ENCODE measurements at regions not wholly inside any gene's neighbourhood (a gene's known extent, or its start where the extent isn't known, plus 50 kb on each side); places are given as distances from the start of the nearest gene placed in this dataset.

DNA sequence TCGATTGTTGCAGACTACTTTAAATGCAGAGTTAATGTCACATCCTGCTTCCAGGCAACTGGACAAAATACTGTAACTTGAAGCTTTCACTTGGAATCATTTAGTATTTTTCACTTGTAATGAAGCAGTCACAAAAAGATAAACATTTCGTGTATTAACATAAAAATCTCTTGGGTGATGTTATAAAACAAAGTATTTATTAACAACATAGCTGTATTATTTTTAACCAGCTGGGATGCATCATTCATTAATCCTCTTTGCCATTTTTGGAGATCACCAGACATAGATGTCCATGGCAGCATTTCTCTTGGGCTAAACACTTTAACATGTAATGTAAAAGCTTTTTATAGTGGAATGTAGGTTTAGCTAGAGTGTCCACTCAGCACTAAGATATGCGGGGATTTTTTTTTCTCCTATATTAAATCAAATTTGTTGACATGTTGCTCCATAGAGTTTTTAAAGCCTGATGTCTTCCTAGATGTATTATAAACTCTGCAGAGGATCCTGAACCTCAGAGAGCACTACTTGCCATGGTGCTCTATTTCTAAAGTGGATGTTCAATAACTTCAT is 193.7 kb upstream of the SPANXN4 start:
- H3K79me2 ChIP-seq (ENCODE audit: insufficient read depth, low read length), result no peaks in the 10 kb centered on the region
- H3K4me2 ChIP-seq (ENCODE audit: low read depth, low read length, poor library complexity, severe bottlenecking), result no peak overlapping the region
- H4K20me1 ChIP-seq (ENCODE audit: insufficient read depth, low read length, poor library complexity, severe bottlenecking), result no peaks in the 10 kb centered on the region
- no peaks in the 10 kb centered on the region for H3K4me1 ChIP-seq (ENCODE audit: insufficient read depth, low read length, poor library complexity, severe bottlenecking)
- TF ChIP-seq EZH2phosphoT487 (IDR thresholded peaks at IDR 0.05; ENCODE audit: borderline replicate concordance), result no peak
- TF ChIP-seq, protein P1, sequence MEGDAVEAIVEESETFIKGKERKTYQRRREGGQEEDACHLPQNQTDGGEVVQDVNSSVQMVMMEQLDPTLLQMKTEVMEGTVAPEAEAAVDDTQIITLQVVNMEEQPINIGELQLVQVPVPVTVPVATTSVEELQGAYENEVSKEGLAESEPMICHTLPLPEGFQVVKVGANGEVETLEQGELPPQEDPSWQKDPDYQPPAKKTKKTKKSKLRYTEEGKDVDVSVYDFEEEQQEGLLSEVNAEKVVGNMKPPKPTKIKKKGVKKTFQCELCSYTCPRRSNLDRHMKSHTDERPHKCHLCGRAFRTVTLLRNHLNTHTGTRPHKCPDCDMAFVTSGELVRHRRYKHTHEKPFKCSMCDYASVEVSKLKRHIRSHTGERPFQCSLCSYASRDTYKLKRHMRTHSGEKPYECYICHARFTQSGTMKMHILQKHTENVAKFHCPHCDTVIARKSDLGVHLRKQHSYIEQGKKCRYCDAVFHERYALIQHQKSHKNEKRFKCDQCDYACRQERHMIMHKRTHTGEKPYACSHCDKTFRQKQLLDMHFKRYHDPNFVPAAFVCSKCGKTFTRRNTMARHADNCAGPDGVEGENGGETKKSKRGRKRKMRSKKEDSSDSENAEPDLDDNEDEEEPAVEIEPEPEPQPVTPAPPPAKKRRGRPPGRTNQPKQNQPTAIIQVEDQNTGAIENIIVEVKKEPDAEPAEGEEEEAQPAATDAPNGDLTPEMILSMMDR (conservative IDR thresholded peaks at IDR 0.05; ENCODE audit: low read length), result no peak
- H3F3A ChIP-seq (ENCODE audit: low read depth), result no peaks in the 10 kb centered on the region
- no peaks in the 10 kb centered on the region for H3K27me3 ChIP-seq (ENCODE audit: insufficient read depth, low read length, poor library complexity, severe bottlenecking)
- H3K36me3 ChIP-seq (ENCODE audit: insufficient read depth, low read length), result no peaks in the 10 kb centered on the region
- no peak overlapping the region for H3K9ac ChIP-seq (ENCODE audit: low read depth, low read length, poor library complexity, severe bottlenecking)
- no peak overlapping the region for H3K4me3 ChIP-seq (ENCODE audit: low read length, poor library complexity, severe bottlenecking)
- H3K9me3 ChIP-seq (ENCODE audit: insufficient read depth, low read depth, low read length), result no peaks in the 10 kb centered on the region
- H2AFZ ChIP-seq (ENCODE audit: low read length), result no peak overlapping the region
- no peaks in the 10 kb centered on the region for H3K9me2 ChIP-seq (replicated peaks; ENCODE audit: low read depth, low read length)

DNA sequence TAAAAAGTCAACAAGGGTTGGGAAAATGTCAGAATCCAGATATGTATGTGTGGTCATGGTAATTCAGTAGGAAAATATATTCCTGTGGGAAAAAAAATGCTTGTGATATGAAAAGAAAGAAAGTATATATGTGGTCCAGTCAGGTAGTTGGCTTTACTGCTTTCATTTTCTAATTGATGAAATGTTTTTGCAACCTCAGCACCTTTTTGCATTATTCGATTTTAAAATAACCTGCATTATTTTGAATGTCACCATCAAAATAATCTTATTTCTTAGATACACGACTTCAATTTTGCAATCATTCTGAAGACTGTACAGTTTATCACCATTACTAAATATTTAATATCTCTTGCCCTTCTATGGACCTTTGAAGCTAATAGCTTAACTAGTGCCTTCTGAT is 170.8 kb upstream of the SPANXN4 start:
- H3K4me1 ChIP-seq (ENCODE audit: insufficient read depth, low read length, poor library complexity, severe bottlenecking), result no peaks in the 10 kb centered on the region
- H2AFZ ChIP-seq (ENCODE audit: low read length), result no peak overlapping the region
- H3F3A ChIP-seq (ENCODE audit: low read depth), result no peaks in the 10 kb centered on the region
- no peak overlapping the region for H3K4me2 ChIP-seq (ENCODE audit: low read depth, low read length, poor library complexity, severe bottlenecking)
- TF ChIP-seq, protein P1 (conservative IDR thresholded peaks at IDR 0.05; ENCODE audit: low read length), result no peak
- TF ChIP-seq EZH2phosphoT487 (IDR thresholded peaks at IDR 0.05; ENCODE audit: borderline replicate concordance), result no peak
- no peaks in the 10 kb centered on the region for H3K36me3 ChIP-seq (ENCODE audit: insufficient read depth, low read length)
- no peak overlapping the region for H3K9ac ChIP-seq (ENCODE audit: low read depth, low read length, poor library complexity, severe bottlenecking)
- no peaks in the 10 kb centered on the region for H3K27me3 ChIP-seq (ENCODE audit: insufficient read depth, low read length, poor library complexity, severe bottlenecking)
- no peak overlapping the region for H3K4me3 ChIP-seq (ENCODE audit: low read length, poor library complexity, severe bottlenecking)
- H4K20me1 ChIP-seq (ENCODE audit: insufficient read depth, low read length, poor library complexity, severe bottlenecking), result no peaks in the 10 kb centered on the region
- no peaks in the 10 kb centered on the region for H3K79me2 ChIP-seq (ENCODE audit: insufficient read depth, low read length)
- H3K9me3 ChIP-seq (ENCODE audit: insufficient read depth, low read depth, low read length), result no peaks in the 10 kb centered on the region
- no peaks in the 10 kb centered on the region for H3K9me2 ChIP-seq (replicated peaks; ENCODE audit: low read depth, low read length)

DNA sequence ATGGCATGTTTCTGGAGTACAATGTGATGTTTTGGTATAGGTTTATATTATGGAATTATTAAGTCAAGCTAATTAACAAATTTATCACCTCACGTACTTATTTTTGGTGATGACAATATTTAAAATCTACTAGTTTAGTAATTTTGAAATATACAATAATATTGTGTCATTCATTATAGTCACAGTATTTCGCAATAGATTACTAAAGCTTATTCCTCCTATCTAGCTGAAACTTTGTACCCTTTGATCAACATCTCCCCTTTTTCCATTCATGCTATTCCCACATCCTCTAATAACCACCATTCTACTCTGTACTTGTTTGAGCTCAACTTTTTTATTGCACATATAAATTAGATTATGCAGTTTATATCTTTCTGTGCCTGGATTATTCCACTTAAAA is 164.8 kb upstream of the SPANXN4 start:
- Histone ChIP-seq H3K9me2 (replicated peaks; ENCODE audit: low read depth, low read length) (no peaks in the 10 kb centered on the region), H3K4me1 (ENCODE audit: insufficient read depth, low read length, poor library complexity, severe bottlenecking) (no peaks in the 10 kb centered on the region), H3K4me2 (ENCODE audit: low read depth, low read length, poor library complexity, severe bottlenecking) (no peak overlapping the region), H2AFZ (ENCODE audit: low read length) (no peak overlapping the region), H3K79me2 (ENCODE audit: insufficient read depth, low read length) (no peaks in the 10 kb centered on the region), H3K36me3 (ENCODE audit: insufficient read depth, low read length) (no peaks in the 10 kb centered on the region), H3F3A (ENCODE audit: low read depth) (no peaks in the 10 kb centered on the region), H3K27me3 (ENCODE audit: insufficient read depth, low read length, poor library complexity, severe bottlenecking) (no peaks in the 10 kb centered on the region), H3K9me3 (ENCODE audit: insufficient read depth, low read depth, low read length) (no peaks in the 10 kb centered on the region), H3K9ac (ENCODE audit: low read depth, low read length, poor library complexity, severe bottlenecking) (no peak overlapping the region), H4K20me1 (ENCODE audit: insufficient read depth, low read length, poor library complexity, severe bottlenecking) (no peaks in the 10 kb centered on the region), H3K4me3 (ENCODE audit: low read length, poor library complexity, severe bottlenecking) (no peak overlapping the region)
- TF ChIP-seq, protein P1 (conservative IDR thresholded peaks at IDR 0.05; ENCODE audit: low read length), result no peak
- TF ChIP-seq EZH2phosphoT487 (IDR thresholded peaks at IDR 0.05; ENCODE audit: borderline replicate concordance), result no peak

Data from Loucy (cell line).